H9 (cell line): ENCODE measurements at regions not wholly inside any gene's neighbourhood (a gene's known extent, or its start where the extent isn't known, plus 50 kb on each side); places are given as distances from the start of the nearest gene placed in this dataset.

Source experiments
- DNase-seq: peaks from one replicate; pipeline ENCODE4 v3.0.0-alpha.2; 2017
- H2AFZ ChIP-seq: one replicate; pipeline ENCODE4 v1.6.1; 2013; ENCODE audit warnings: mild to moderate bottlenecking, low read length, control low read depth, moderate library complexity
- H2AK5ac ChIP-seq: 2 replicates; pipeline ENCODE4 v1.6.1; 2013; ENCODE audit warnings: low read length, control low read depth, mixed read lengths; ENCODE audit not compliant: insufficient read length
- H2BK120ac ChIP-seq: one replicate; pipeline ENCODE4 v1.6.1; 2013; ENCODE audit warnings: low read depth, mild to moderate bottlenecking, low read length, control low read depth, inconsistent platforms; ENCODE audit not compliant: poor library complexity, severe bottlenecking
- H2BK12ac ChIP-seq: 2 replicates; pipeline ENCODE4 v1.6.1; 2013; ENCODE audit warnings: low read length, control low read depth, mixed read lengths, low read depth; ENCODE audit not compliant: insufficient read length
- H2BK15ac ChIP-seq: 2 replicates; pipeline ENCODE4 v1.6.1; 2013; ENCODE audit warnings: low read depth, low read length, control low read depth
- H2BK20ac ChIP-seq: one replicate; pipeline ENCODE4 v1.6.1; 2013; ENCODE audit warnings: low read depth, mild to moderate bottlenecking, low read length, control low read depth, inconsistent platforms; ENCODE audit not compliant: poor library complexity, severe bottlenecking
- H2BK5ac ChIP-seq: 2 replicates; pipeline ENCODE4 v1.6.1; 2013; ENCODE audit warnings: low read length, control low read depth, mixed read lengths; ENCODE audit not compliant: insufficient read length
- H3K14ac ChIP-seq: 2 replicates; pipeline ENCODE4 v1.6.1; 2013; ENCODE audit warnings: low read length, control low read depth; ENCODE audit not compliant: insufficient read depth
- H3K18ac ChIP-seq: 2 replicates; pipeline ENCODE4 v1.6.1; 2013; ENCODE audit warnings: low read depth, mild to moderate bottlenecking, mixed read lengths, low read length, control low read depth; ENCODE audit not compliant: insufficient read length
- H3K23ac ChIP-seq: 2 replicates; pipeline ENCODE4 v1.6.1; 2013; ENCODE audit warnings: low read length, control low read depth, mixed read lengths, low read depth; ENCODE audit not compliant: insufficient read length
- H3K23me2 ChIP-seq: 2 replicates; pipeline ENCODE4 v1.6.1; 2013; ENCODE audit warnings: low read depth, mild to moderate bottlenecking, mixed read lengths, low read length, control low read depth; ENCODE audit not compliant: insufficient read length, poor library complexity, severe bottlenecking
- H3K27ac ChIP-seq: 2 replicates; pipeline ENCODE4 v1.5.1; 2013; ENCODE audit warnings: low read length, control low read depth, mixed read lengths, low read depth; ENCODE audit not compliant: insufficient read length
- H3K27me3 ChIP-seq: 2 replicates; pipeline ENCODE4 v1.6.1; 2013; ENCODE audit warnings: low read length, control low read depth, inconsistent platforms; ENCODE audit not compliant: insufficient read depth
- H3K4ac ChIP-seq: 2 replicates; pipeline ENCODE4 v1.6.1; 2013; ENCODE audit warnings: low read depth, mild to moderate bottlenecking, control low read depth, inconsistent platforms, low read length, moderate library complexity
- H3K4me1 ChIP-seq: 2 replicates; pipeline ENCODE4 v1.6.1; 2013; ENCODE audit warnings: low read length, control low read depth, inconsistent platforms; ENCODE audit not compliant: insufficient read depth
- H3K4me2 ChIP-seq: 2 replicates; pipeline ENCODE4 v1.6.1; 2013; ENCODE audit warnings: low read length, control low read depth, mixed read lengths; ENCODE audit not compliant: insufficient read length, insufficient read depth
- H3K56ac ChIP-seq: 2 replicates; pipeline ENCODE4 v1.6.1; 2013; ENCODE audit warnings: low read depth, mild to moderate bottlenecking, mixed read lengths, low read length, control low read depth; ENCODE audit not compliant: insufficient read length
- H3K79me1 ChIP-seq: 2 replicates; pipeline ENCODE4 v1.6.1; 2013; ENCODE audit warnings: low read depth, mild to moderate bottlenecking, moderate library complexity, low read length, control low read depth, inconsistent platforms; ENCODE audit not compliant: insufficient read depth, poor library complexity, severe bottlenecking
- H3K79me2 ChIP-seq: 2 replicates; pipeline ENCODE4 v1.6.1; 2013; ENCODE audit warnings: low read length, control low read depth, inconsistent platforms; ENCODE audit not compliant: insufficient read depth
- H3K9ac ChIP-seq: 2 replicates; pipeline ENCODE4 v1.6.1; 2013; ENCODE audit warnings: low read length, control low read depth, mixed read lengths; ENCODE audit not compliant: insufficient read length; ENCODE audit errors: extremely low read depth
- H3K9me3 ChIP-seq: one replicate; pipeline ENCODE4 v1.6.1; 2013; ENCODE audit warnings: low read depth, low read length, inconsistent platforms; ENCODE audit not compliant: control insufficient read depth
- H3T11ph ChIP-seq: one replicate; pipeline ENCODE4 v1.6.1; 2013; ENCODE audit warnings: mild to moderate bottlenecking, low read length, control low read depth, inconsistent platforms
- H4K20me1 ChIP-seq: one replicate; pipeline ENCODE4 v1.6.1; 2013; ENCODE audit not compliant: control insufficient read depth, insufficient read length, insufficient read depth
- H4K5ac ChIP-seq: 2 replicates; pipeline ENCODE4 v1.6.1; 2013; ENCODE audit warnings: low read depth, mild to moderate bottlenecking, mixed read lengths, low read length, control low read depth; ENCODE audit not compliant: insufficient read length
- H4K8ac ChIP-seq: replicated peaks from 2 replicates; pipeline ENCODE4 v1.6.1; 2013; ENCODE audit warnings: low read length, control low read depth, mixed read lengths, low read depth; ENCODE audit not compliant: insufficient read length
- H4K91ac ChIP-seq: 2 replicates; pipeline ENCODE4 v1.6.1; 2013; ENCODE audit warnings: low read depth, mild to moderate bottlenecking, moderate library complexity, mixed read lengths, low read length, control low read depth; ENCODE audit not compliant: insufficient read length
- H3K27ac Mint-ChIP-seq, 3 experiments: 2 replicates in 2 of 3; 3 replicates in 1 of 3; pipeline ENCODE4 v1.8.0; 2020 to 2021; ENCODE audit warnings: mixed read lengths in 3 of 3, mild to moderate bottlenecking in 1 of 3, moderate library complexity in 1 of 3
- H3K27me3 Mint-ChIP-seq: 2 replicates; pipeline ENCODE4 v1.8.0; 2021; ENCODE audit warnings: low read depth, mild to moderate bottlenecking, moderate library complexity, mixed read lengths
- H3K36me3 Mint-ChIP-seq, 3 experiments: 2 replicates in 2 of 3; 3 replicates in 1 of 3; pipeline ENCODE4 v1.8.0; 2020 to 2021; ENCODE audit warnings: low read depth in 3 of 3, mixed read lengths in 3 of 3; ENCODE audit not compliant: insufficient read depth in 1 of 3
- H3K4me1 Mint-ChIP-seq, 2 experiments: 2 replicates each; pipeline ENCODE4 v1.8.0; 2020; ENCODE audit warnings: mixed read lengths in 2 of 2
- H3K4me3 Mint-ChIP-seq, 2 experiments: 2 replicates in 1 of 2; 3 replicates in 1 of 2; pipeline ENCODE4 v1.8.0; 2020 to 2021; ENCODE audit warnings: mild to moderate bottlenecking in 2 of 2, mixed read lengths in 2 of 2, moderate library complexity in 1 of 2
- H3K9me3 Mint-ChIP-seq, 2 experiments: 2 replicates in 1 of 2; 3 replicates in 1 of 2; pipeline ENCODE4 v1.8.0; 2020; ENCODE audit warnings: mild to moderate bottlenecking in 2 of 2, mixed read lengths in 2 of 2, moderate library complexity in 1 of 2
- WGBS: extraction: QIAGEN DNeasy Blood & Tissue Kit; methylation state at CpG from one replicate; pipeline ENCODE4 v1.1.7; 2013; ENCODE audit warnings: missing lambda C conversion rate, low lambda C conversion rate, mixed read lengths; ENCODE audit not compliant: insufficient read length; ENCODE audit errors: extremely low coverage; 5-methylcytosine and 5-hydroxymethylcytosine counted together
- TF ChIP-seq, protein P1 (sequence below): fragments of 200-600 bp; sonication (generic); conservative IDR thresholded peaks from 3 replicates; pipeline ENCODE4 v1.8.0; 2021; ENCODE audit warnings: antibody characterized with exemption, mild to moderate bottlenecking

DNA sequence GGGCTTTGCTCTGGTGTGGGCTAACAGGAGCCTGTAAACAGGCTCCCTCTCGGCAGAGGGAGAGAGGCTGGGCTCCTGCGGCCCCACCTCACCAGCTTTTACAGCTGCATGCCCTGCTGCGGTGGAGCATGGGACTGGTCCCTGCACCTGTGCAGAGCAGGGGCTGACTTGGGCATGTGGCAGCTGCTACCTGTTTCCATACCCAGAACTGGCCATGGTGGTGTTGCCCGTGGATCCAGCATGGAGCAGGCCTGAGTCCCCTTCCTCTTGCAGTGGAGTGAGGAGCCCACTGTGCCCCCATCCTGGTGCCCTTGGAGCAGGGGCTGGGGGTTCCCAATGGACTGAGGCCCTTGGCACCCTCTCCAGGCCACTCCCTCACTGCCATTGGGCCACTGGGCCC lies 91.9 kb upstream of the MGMT start:
- TF ChIP-seq, protein P1, sequence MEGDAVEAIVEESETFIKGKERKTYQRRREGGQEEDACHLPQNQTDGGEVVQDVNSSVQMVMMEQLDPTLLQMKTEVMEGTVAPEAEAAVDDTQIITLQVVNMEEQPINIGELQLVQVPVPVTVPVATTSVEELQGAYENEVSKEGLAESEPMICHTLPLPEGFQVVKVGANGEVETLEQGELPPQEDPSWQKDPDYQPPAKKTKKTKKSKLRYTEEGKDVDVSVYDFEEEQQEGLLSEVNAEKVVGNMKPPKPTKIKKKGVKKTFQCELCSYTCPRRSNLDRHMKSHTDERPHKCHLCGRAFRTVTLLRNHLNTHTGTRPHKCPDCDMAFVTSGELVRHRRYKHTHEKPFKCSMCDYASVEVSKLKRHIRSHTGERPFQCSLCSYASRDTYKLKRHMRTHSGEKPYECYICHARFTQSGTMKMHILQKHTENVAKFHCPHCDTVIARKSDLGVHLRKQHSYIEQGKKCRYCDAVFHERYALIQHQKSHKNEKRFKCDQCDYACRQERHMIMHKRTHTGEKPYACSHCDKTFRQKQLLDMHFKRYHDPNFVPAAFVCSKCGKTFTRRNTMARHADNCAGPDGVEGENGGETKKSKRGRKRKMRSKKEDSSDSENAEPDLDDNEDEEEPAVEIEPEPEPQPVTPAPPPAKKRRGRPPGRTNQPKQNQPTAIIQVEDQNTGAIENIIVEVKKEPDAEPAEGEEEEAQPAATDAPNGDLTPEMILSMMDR = no peak
- no peak overlapping the region for H3K4ac ChIP-seq
- WGBS = no CpG with 5 or more reads among the region's 4 CpGs
- DNase-seq = no peak
- no peak overlapping the region for H3K14ac ChIP-seq
- no peak overlapping the region for H4K91ac ChIP-seq
- no peak overlapping the region for H3K9ac ChIP-seq
- no peaks in the 10 kb centered on the region for H4K20me1 ChIP-seq
- H2BK5ac ChIP-seq = no peak overlapping the region
- no peak overlapping the region for H2BK20ac ChIP-seq
- no peak overlapping the region for H2BK15ac ChIP-seq
- H3K4me2 ChIP-seq = no peak overlapping the region
- H3T11ph ChIP-seq = no peak overlapping the region
- H3K18ac ChIP-seq = no peak overlapping the region
- H3K9me3 ChIP-seq = no peaks in the 10 kb centered on the region
- H4K8ac ChIP-seq = no peak overlapping the region
- Mint-ChIP-seq H3K27me3 (no peaks in the 10 kb centered on the region; the same call in 1 of the 2 replicates), H3K27ac (no peak overlapping the region), H3K4me1 (no peaks in the 10 kb centered on the region), H3K4me3 (no peak overlapping the region), H3K9me3 (no peaks in the 10 kb centered on the region), H3K36me3 (no peaks in the 10 kb centered on the region; a peak in 2 of 7 replicates)
- H3K23ac ChIP-seq = no peak overlapping the region
- no peak overlapping the region for H3K27ac ChIP-seq
- H2BK120ac ChIP-seq = no peak overlapping the region
- H3K23me2 ChIP-seq = no peaks in the 10 kb centered on the region
- H4K5ac ChIP-seq = no peak overlapping the region
- H3K4me1 ChIP-seq = no peaks in the 10 kb centered on the region
- H2BK12ac ChIP-seq = no peak overlapping the region
- H3K79me1 ChIP-seq = no peaks in the 10 kb centered on the region
- H3K27me3 ChIP-seq = no peaks in the 10 kb centered on the region
- H3K56ac ChIP-seq = no peak overlapping the region
- H2AK5ac ChIP-seq = no peak overlapping the region
- H2AFZ ChIP-seq = no peak overlapping the region
- H3K79me2 ChIP-seq = no peaks in the 10 kb centered on the region
